HL-60 (cell line): ENCODE measurements at regions not wholly inside any gene's neighbourhood (a gene's known extent, or its start where the extent isn't known, plus 50 kb on each side); places are given as distances from the start of the nearest gene placed in this dataset.

ENCODE experiments used
- POLR2AphosphoS5 ChIP-seq: IDR thresholded peaks from 2 replicates; pipeline ENCODE4 v1.6.1; 2012; ENCODE audit warnings: low read depth
- TF ChIP-seq, protein P1 (sequence below): IDR thresholded peaks from one replicate; pipeline ENCODE4 v1.5.1; 2011; ENCODE audit warnings: low read length, control low read depth, inconsistent platforms; ENCODE audit not compliant: insufficient read depth

DNA sequence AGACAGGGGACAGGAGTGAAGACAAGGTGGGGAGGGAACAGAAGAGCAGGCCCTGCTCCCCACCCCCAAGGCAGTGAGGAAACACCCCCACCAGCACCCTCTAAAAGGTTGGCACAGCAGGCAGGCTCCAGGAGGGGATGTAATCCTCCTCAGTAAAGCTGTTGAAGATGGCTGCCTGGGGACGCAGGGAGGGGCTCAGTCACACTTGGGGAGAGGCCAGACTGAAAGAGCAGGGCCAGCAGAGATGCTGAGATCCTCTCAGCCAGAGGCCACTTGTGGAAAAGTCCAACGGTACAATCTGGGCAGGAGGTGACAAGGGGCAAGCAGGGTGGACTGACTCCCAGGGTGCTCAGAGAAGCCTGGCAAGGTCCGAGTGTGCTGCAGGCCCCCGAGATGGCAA lies 154.8 kb upstream of the ID2 start:
- no peak for TF ChIP-seq POLR2AphosphoS5
- TF ChIP-seq, protein P1, sequence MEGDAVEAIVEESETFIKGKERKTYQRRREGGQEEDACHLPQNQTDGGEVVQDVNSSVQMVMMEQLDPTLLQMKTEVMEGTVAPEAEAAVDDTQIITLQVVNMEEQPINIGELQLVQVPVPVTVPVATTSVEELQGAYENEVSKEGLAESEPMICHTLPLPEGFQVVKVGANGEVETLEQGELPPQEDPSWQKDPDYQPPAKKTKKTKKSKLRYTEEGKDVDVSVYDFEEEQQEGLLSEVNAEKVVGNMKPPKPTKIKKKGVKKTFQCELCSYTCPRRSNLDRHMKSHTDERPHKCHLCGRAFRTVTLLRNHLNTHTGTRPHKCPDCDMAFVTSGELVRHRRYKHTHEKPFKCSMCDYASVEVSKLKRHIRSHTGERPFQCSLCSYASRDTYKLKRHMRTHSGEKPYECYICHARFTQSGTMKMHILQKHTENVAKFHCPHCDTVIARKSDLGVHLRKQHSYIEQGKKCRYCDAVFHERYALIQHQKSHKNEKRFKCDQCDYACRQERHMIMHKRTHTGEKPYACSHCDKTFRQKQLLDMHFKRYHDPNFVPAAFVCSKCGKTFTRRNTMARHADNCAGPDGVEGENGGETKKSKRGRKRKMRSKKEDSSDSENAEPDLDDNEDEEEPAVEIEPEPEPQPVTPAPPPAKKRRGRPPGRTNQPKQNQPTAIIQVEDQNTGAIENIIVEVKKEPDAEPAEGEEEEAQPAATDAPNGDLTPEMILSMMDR = no peak
